Erythroblast (primary cell): ENCODE measurements at regions not wholly inside any gene's neighbourhood (a gene's known extent, or its start where the extent isn't known, plus 50 kb on each side); places are given as distances from the start of the nearest gene placed in this dataset.

Experiments used
- GATA1 ChIP-seq: IDR thresholded peaks from 2 replicates; pipeline ENCODE4 v1.6.1; 2011; ENCODE audit warnings: low read depth, mild to moderate bottlenecking, control low read depth, low read length, moderate library complexity
- POLR2A ChIP-seq: IDR thresholded peaks from 2 replicates; pipeline ENCODE4 v1.6.1; 2011; ENCODE audit warnings: mild to moderate bottlenecking, low read length

GRCh38 chr17:77280304-77281121, 139.7 kb downstream of the SEC14L1 start:
- TF ChIP-seq POLR2A (no peak), GATA1 (no peak)
